Spleen (tissue), 11 donors: ENCODE measurements at regions not wholly inside any gene's neighbourhood (a gene's known extent, or its start where the extent isn't known, plus 50 kb on each side); places are given as distances from the start of the nearest gene placed in this dataset.

ENCODE experiments used
- DNase-seq: peaks from one replicate; pipeline ENCODE4 v3.0.0-alpha.2; 2020
- H3K27ac ChIP-seq, 8 donors: fragments of 200-600 bp; sonication (generic) in 7 of 8; 1 replicate in 4 of 8; 2 replicates in 4 of 8; pipeline versions ENCODE4 v1.5.0 to v1.8.0; 2016 to 2021; ENCODE audit warnings: inconsistent platforms in 4 of 8, mild to moderate bottlenecking in 4 of 8, moderate library complexity in 1 of 8
- H3K27me3 ChIP-seq, 7 donors: fragments of 200-600 bp; sonication (generic) in 6 of 7; replicated peaks in 1 of 7; 1 replicate in 4 of 7; 2 replicates in 3 of 7; pipeline versions ENCODE4 v1.5.0 to v1.8.0; 2016 to 2021; ENCODE audit warnings: inconsistent platforms in 3 of 7, mild to moderate bottlenecking in 1 of 7
- H3K36me3 ChIP-seq, 6 donors: fragments of 200-600 bp; sonication (generic) in 5 of 6; 1 replicate in 4 of 6; 2 replicates in 2 of 6; pipeline versions ENCODE4 v1.5.0 to v1.8.0; 2016 to 2021; ENCODE audit warnings: inconsistent platforms in 2 of 6
- H3K4me1 ChIP-seq, 6 donors: fragments of 200-600 bp; sonication (generic) in 5 of 6; 1 replicate in 3 of 6; 2 replicates in 3 of 6; pipeline versions ENCODE4 v1.5.0 to v1.8.0; 2016 to 2021; ENCODE audit warnings: inconsistent platforms in 3 of 6
- H3K4me3 ChIP-seq, 8 donors: fragments of 200-600 bp; sonication (generic) in 7 of 8; 1 replicate in 4 of 8; 2 replicates in 4 of 8; pipeline versions ENCODE4 v1.5.0 to v1.8.0; 2016 to 2021; ENCODE audit warnings: inconsistent platforms in 4 of 8, mild to moderate bottlenecking in 4 of 8, moderate library complexity in 2 of 8
- H3K9me3 ChIP-seq, 8 donors: fragments of 200-600 bp; sonication (generic) in 7 of 8; 1 replicate in 4 of 8; 2 replicates in 4 of 8; pipeline versions ENCODE4 v1.5.0 to v1.8.0; 2016 to 2021; ENCODE audit warnings: inconsistent platforms in 4 of 8
- CTCF ChIP-seq, 11 experiments: fragments of 200-600 bp in 7 of 11; fragments of 450-650 bp in 4 of 11; sonication (generic) in 4 of 11; IDR thresholded peaks in 8 of 11; conservative IDR thresholded peaks in 3 of 11; 1 replicate in 7 of 11; 2 replicates in 4 of 11; pipeline versions ENCODE4 v1.4.0 to v1.8.0; 2016 to 2021; ENCODE audit warnings: antibody characterized with exemption in 11 of 11, inconsistent platforms in 4 of 11, mild to moderate bottlenecking in 1 of 11
- POLR2A ChIP-seq, 3 donors: fragments of 450-650 bp; IDR thresholded peaks; one replicate each; pipeline ENCODE4 v1.5.1; 2017; ENCODE audit warnings: antibody characterized with exemption in 3 of 3, mild to moderate bottlenecking in 1 of 3
- POLR2AphosphoS5 ChIP-seq, 3 donors: sonication (generic); formaldehyde crosslinking; IDR thresholded peaks; one replicate each; pipeline ENCODE4 v1.5.1; 2017; ENCODE audit warnings: antibody characterized with exemption in 3 of 3
- WGBS, 5 donors: extraction: QIAGEN DNeasy Blood & Tissue Kit in 3 of 5; methylation state at CpG; one replicate each; pipeline versions ENCODE4 v1.1.5 to v1.1.7; 2013 to 2018; 5-methylcytosine and 5-hydroxymethylcytosine counted together
- intact Hi-C: fragments of 100-400 bp; cut with DNase I; formaldehyde crosslinking; loops from one replicate; pipeline ENCODE4 v1.15.0; 2023; ENCODE audit warnings: low total_unique reads
- donor health status: healthy with polysubstance abuse.
- donor health status: DM: no; HTN: no; CAD: no; lungs with moderate emphysema.
- donor health status: DM: no; HTN: no; CAD: no.
- donor health status: Bipolar disorder and iron deficiency.
- donor health status: healthy.
- donor health status: DM: no; HTN: no; CAD: no.
- donor health status: DM: yes; HTN: yes; CAD: no.

- Histone ChIP-seq H3K4me1 (peaks cover 0 to 13% (median 4%) of the 10 kb centered on the region in 6 donors), H3K36me3 (no peaks in the 10 kb centered on the region), H3K4me3 (no peak overlapping the region), H3K27me3 (no peaks in the 10 kb centered on the region), H3K27ac (no peak overlapping the region), H3K9me3 (peaks cover 0 to 13% (median 0%) of the 10 kb centered on the region in 8 donors)
- intact Hi-C loops = no loop called here
- no peak for DNase-seq
- TF ChIP-seq POLR2A (IDR thresholded peaks at IDR 0.05) (no peak), POLR2AphosphoS5 (IDR thresholded peaks at IDR 0.05) (no peak), CTCF (IDR thresholded peaks at IDR 0.05 in 8 of 11, conservative IDR thresholded peaks at IDR 0.05 in 3 of 11) (no peak)
- 67 to 87% (median 83%) methylated on average over 2 of the region's 2 CpGs for WGBS, 5 donors
Measured at GRCh38 chr3:64756398-64756986, 68.7 kb upstream of the ADAMTS9 start.

DNA sequence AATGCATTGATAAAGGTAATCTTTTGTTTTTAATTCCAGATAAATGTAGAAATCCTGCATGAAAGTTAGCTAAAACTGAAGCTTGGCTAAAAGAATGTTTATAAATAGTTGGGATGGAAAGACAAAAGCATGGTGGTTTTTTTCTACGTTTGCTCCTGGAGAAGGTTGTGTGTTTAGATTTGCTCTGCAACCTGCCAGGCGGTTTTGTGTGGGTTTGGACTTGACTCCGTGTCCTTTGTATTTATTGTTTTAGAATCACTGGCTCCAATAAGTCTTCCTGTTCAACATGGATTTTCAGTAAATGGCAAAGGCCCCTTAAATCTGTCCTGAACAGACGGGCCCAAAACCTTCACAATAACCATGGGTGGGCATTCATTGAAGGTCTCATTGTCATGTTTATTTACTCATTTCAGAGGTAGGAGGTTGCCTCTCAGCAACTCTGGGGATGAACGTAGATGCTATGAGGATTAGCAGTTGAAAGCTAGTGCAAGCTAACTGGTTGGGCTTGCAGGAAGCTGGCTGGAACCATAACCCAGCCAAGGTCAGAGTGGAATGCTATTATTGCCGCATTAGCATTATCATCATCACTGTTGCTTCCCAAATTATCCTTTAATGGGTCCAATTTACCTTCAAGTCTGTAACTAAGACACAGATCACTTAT lies 60.6 kb upstream of the ADAMTS9 start:
- H3K27me3 ChIP-seq = no peaks in the 10 kb centered on the region
- H3K9me3 ChIP-seq = peaks cover 0 to 13% (median 0%) of the 10 kb centered on the region in 8 donors
- 70 to 83% (median 76%) methylated on average over 6 of the region's 6 CpGs for WGBS, 5 donors
- no peaks in the 10 kb centered on the region for H3K36me3 ChIP-seq
- no peak overlapping the region for H3K27ac ChIP-seq
- H3K4me1 ChIP-seq = no peaks in the 10 kb centered on the region
- TF ChIP-seq POLR2AphosphoS5 (IDR thresholded peaks at IDR 0.05) (no peak), CTCF (IDR thresholded peaks at IDR 0.05 in 8 of 11, conservative IDR thresholded peaks at IDR 0.05 in 3 of 11) (no peak), POLR2A (IDR thresholded peaks at IDR 0.05) (no peak)
- no peak overlapping the region for H3K4me3 ChIP-seq
- intact Hi-C loops = no loop called here
- no peak for DNase-seq

- intact Hi-C loops = no loop called here
- H3K4me3 ChIP-seq = no peak overlapping the region
- H3K27ac ChIP-seq = no peak overlapping the region
- no peaks in the 10 kb centered on the region for H3K27me3 ChIP-seq
- H3K36me3 ChIP-seq = no peaks in the 10 kb centered on the region
- TF ChIP-seq POLR2A (IDR thresholded peaks at IDR 0.05) (no peak), CTCF (IDR thresholded peaks at IDR 0.05 in 8 of 11, conservative IDR thresholded peaks at IDR 0.05 in 3 of 11) (no peak), POLR2AphosphoS5 (IDR thresholded peaks at IDR 0.05) (no peak)
- no peak for DNase-seq
- 86 to 98% (median 93%) methylated on average over 4 of the region's 4 CpGs for WGBS, 5 donors
- peaks cover 0 to 13% (median 0%) of the 10 kb centered on the region in 8 donors for H3K9me3 ChIP-seq
- H3K4me1 ChIP-seq = no peaks in the 10 kb centered on the region
Measured at GRCh38 chr3:64747679-64748078, 59.9 kb upstream of the ADAMTS9 start.

- no peak for DNase-seq
- no peaks in the 10 kb centered on the region for H3K27me3 ChIP-seq
- peaks cover 0 to 3% (median 0%) of the 10 kb centered on the region in 8 donors for H3K9me3 ChIP-seq
- H3K27ac ChIP-seq = no peak overlapping the region
- H3K4me1 ChIP-seq = no peaks in the 10 kb centered on the region
- WGBS, 5 donors = 60 to 81% (median 65%) methylated on average over 4 of the region's 4 CpGs
- no peaks in the 10 kb centered on the region for H3K36me3 ChIP-seq
- intact Hi-C loops = no loop called here
- H3K4me3 ChIP-seq = no peak overlapping the region
- no peak for TF ChIP-seq CTCF (IDR thresholded peaks at IDR 0.05 in 8 of 11, conservative IDR thresholded peaks at IDR 0.05 in 3 of 11)
- no peak for TF ChIP-seq POLR2AphosphoS5 (IDR thresholded peaks at IDR 0.05)
Measured at GRCh38 chr3:64743887-64744243, 56.1 kb upstream of the ADAMTS9 start.
